OCI-LY1 (cell line): ENCODE measurements at regions not wholly inside any gene's neighbourhood (a gene's known extent, or its start where the extent isn't known, plus 50 kb on each side); places are given as distances from the start of the nearest gene placed in this dataset.

Source experiments
- EZH2 ChIP-seq: fragments of 200-600 bp; sonication (generic), shearing (Covaris generic); IDR thresholded peaks from 2 replicates; pipeline ENCODE4 v1.8.0; 2017; ENCODE audit warnings: borderline replicate concordance, mixed run types, mild to moderate bottlenecking, antibody characterized with exemption, low read length, moderate library complexity, mixed read lengths
- TF ChIP-seq, protein P1 (sequence below): fragments of 200-600 bp; sonication (generic), shearing (Covaris generic); IDR thresholded peaks from 2 replicates; pipeline ENCODE4 v1.5.1; 2017; ENCODE audit warnings: mild to moderate bottlenecking, antibody characterized with exemption, low read length, moderate library complexity, mixed read lengths

DNA sequence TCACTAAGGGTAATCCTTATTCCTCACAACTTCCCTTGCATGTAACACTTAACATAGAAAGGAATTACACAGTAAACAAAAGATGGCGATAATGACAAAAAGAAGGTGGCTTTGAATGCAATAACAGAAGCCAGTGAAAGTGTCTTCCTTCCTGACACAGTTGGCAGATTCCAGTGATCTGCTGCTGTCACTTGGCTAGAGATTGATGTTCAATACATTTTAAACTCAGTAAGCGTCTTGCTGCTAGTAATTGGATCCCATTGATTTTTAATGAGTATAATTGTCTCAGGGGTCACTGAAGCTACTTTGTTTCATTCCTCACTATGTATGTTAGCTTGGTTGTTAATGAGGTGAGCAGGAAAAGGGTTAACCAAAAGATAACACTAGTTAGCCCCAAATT lies 692.7 kb downstream of the NTRK3 start:
- TF ChIP-seq EZH2 = no peak
- TF ChIP-seq, protein P1, sequence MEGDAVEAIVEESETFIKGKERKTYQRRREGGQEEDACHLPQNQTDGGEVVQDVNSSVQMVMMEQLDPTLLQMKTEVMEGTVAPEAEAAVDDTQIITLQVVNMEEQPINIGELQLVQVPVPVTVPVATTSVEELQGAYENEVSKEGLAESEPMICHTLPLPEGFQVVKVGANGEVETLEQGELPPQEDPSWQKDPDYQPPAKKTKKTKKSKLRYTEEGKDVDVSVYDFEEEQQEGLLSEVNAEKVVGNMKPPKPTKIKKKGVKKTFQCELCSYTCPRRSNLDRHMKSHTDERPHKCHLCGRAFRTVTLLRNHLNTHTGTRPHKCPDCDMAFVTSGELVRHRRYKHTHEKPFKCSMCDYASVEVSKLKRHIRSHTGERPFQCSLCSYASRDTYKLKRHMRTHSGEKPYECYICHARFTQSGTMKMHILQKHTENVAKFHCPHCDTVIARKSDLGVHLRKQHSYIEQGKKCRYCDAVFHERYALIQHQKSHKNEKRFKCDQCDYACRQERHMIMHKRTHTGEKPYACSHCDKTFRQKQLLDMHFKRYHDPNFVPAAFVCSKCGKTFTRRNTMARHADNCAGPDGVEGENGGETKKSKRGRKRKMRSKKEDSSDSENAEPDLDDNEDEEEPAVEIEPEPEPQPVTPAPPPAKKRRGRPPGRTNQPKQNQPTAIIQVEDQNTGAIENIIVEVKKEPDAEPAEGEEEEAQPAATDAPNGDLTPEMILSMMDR = no peak
